ENCODE measurements at regions not wholly inside any gene's neighbourhood (a gene's known extent, or its start where the extent isn't known, plus 50 kb on each side); places are given as distances from the start of the nearest gene placed in this dataset.

DNA sequence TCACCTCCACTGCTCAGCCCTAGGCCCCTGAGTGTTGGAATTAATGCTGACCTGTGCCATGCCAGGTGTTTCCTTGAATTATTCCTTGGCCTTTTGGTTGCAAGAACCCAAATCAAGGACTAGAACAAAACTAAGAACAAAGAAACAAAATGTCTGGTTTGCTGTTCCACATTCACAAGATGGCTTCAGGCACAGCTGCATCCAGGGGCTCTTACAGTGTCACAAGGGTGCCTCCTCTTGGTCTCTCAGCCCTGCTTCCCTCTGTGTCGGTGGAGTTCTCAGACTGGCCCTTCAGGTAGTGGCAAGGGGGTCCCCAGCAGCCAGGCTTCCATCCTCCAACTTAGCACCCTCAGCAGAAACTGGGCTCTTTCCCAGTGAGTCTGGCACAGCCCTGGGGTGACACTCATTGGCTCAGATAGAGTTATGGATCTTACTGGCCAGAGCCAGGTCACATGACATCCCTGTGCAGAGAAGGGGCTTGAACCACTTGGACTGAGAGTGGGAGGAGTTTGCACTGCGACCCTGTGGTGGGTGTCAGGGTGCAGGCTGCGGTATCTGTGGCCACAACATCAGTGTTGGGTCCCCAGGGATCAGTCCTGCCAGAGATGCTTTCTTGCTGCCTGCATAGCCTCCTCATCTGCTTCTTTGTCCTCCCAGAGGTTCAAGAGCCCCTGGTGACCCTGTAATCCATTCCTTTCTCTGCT lies 427.7 kb upstream of the SULF2 start:
- TF ChIP-seq, protein P1, sequence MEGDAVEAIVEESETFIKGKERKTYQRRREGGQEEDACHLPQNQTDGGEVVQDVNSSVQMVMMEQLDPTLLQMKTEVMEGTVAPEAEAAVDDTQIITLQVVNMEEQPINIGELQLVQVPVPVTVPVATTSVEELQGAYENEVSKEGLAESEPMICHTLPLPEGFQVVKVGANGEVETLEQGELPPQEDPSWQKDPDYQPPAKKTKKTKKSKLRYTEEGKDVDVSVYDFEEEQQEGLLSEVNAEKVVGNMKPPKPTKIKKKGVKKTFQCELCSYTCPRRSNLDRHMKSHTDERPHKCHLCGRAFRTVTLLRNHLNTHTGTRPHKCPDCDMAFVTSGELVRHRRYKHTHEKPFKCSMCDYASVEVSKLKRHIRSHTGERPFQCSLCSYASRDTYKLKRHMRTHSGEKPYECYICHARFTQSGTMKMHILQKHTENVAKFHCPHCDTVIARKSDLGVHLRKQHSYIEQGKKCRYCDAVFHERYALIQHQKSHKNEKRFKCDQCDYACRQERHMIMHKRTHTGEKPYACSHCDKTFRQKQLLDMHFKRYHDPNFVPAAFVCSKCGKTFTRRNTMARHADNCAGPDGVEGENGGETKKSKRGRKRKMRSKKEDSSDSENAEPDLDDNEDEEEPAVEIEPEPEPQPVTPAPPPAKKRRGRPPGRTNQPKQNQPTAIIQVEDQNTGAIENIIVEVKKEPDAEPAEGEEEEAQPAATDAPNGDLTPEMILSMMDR (IDR thresholded peaks at IDR 0.05; ENCODE audit: low read depth, low read length, poor library complexity, severe bottlenecking), result no peak
- TF ChIP-seq EZH2phosphoT487 (IDR thresholded peaks at IDR 0.05; ENCODE audit: borderline replicate concordance, low read length), result no peak
